GM12878 (cell line): ENCODE measurements at regions not wholly inside any gene's neighbourhood (a gene's known extent, or its start where the extent isn't known, plus 50 kb on each side); places are given as distances from the start of the nearest gene placed in this dataset.

Experiments used
- ATAC-seq: fragments of 200-7000 bp; cut with Tn5 transposase; 3 replicates; pipeline ENCODE4 v1.9.1; 2020; ENCODE audit warnings: mild to moderate bottlenecking, moderate library complexity
- BruUV-seq: library from RNA; stranded (reverse); fragments of 400-500 nt; replicated peaks from 2 replicates; lab custom pipeline; 2021; lab: Mats Ljungman, UMichigan
- CTCF ChIA-PET: fragments of 300-600 bp; sonication (Branson Sonifier 250); formaldehyde crosslinking; extraction: SDS; loops from one replicate; lab custom pipeline; 2021; ENCODE audit warnings: inconsistent platforms; lab: Yijun Ruan, JAX
- POLR2A ChIA-PET: fragments of 350-600 bp; formaldehyde crosslinking; extraction: SDS; loops from one replicate; lab custom pipeline; 2021; ENCODE audit warnings: inconsistent platforms; lab: Charles Lee
- RAD21 ChIA-PET: fragments of 300-600 bp; sonication (Branson Sonifier 250); formaldehyde crosslinking; loops from one replicate; lab custom pipeline; 2023; ENCODE audit warnings: antibody characterized with exemption; ENCODE audit not compliant: unreplicated experiment; lab: Charles Lee
- SMC1A ChIA-PET: fragments of 300-600 bp; sonication (Branson Sonifier 250); formaldehyde crosslinking; loops from one replicate; lab custom pipeline; 2023; ENCODE audit not compliant: unreplicated experiment, uncharacterized antibody; lab: Charles Lee
- DNase-seq: peaks from one replicate; pipeline ENCODE4 v3.0.0-alpha.2; 2011; ENCODE audit warnings: low read depth, low spot score
- FAIRE-seq: peaks from 3 replicates; lab custom pipeline; 2011; peaks lifted over from hg19 to GRCh38; lab: Jason Lieb, UNC
- H2AFZ ChIP-seq: 2 replicates; pipeline ENCODE4 v1.6.0; 2011; ENCODE audit warnings: low read depth, low read length, control low read depth; ENCODE audit not compliant: control insufficient read depth
- H3K27ac ChIP-seq: 2 replicates; pipeline ENCODE4 v1.5.1; 2011; ENCODE audit warnings: control low read depth; ENCODE audit not compliant: control insufficient read depth, insufficient read depth
- H3K27me3 ChIP-seq, 2 experiments: replicated peaks in 1 of 2; 2 replicates each; pipeline versions ENCODE4 v1.6.0 to v1.6.1; 2011; ENCODE audit warnings: low read length in 1 of 2; ENCODE audit not compliant: control insufficient read depth in 2 of 2, insufficient read depth in 2 of 2
- H3K36me3 ChIP-seq, 2 experiments: 2 replicates each; pipeline ENCODE4 v1.5.1; 2011; ENCODE audit warnings: low read length in 1 of 2; ENCODE audit not compliant: control insufficient read depth in 2 of 2, insufficient read depth in 2 of 2
- H3K4me1 ChIP-seq: 2 replicates; pipeline ENCODE4 v1.6.1; 2011; ENCODE audit warnings: mild to moderate bottlenecking, low read length, moderate library complexity, mixed read lengths; ENCODE audit not compliant: control insufficient read depth, insufficient read depth
- H3K4me2 ChIP-seq: 2 replicates; pipeline ENCODE4 v1.6.0; 2011; ENCODE audit warnings: control low read depth; ENCODE audit not compliant: control insufficient read depth, insufficient read depth
- H3K4me3 ChIP-seq: fragments of 200-600 bp; sonication (generic); 2 replicates; pipeline ENCODE4 v1.5.1; 2016
- H3K79me2 ChIP-seq: 2 replicates; pipeline ENCODE4 v1.6.0; 2011; ENCODE audit warnings: low read length; ENCODE audit not compliant: control insufficient read depth, insufficient read depth
- H3K9ac ChIP-seq: 2 replicates; pipeline ENCODE4 v1.8.0; 2011; ENCODE audit warnings: low read length, control low read depth, mixed read lengths; ENCODE audit not compliant: control insufficient read depth, insufficient read depth
- H3K9me3 ChIP-seq: replicated peaks from 3 replicates; pipeline ENCODE4 v1.5.1; 2011; ENCODE audit warnings: mild to moderate bottlenecking, low read length; ENCODE audit not compliant: control insufficient read depth, insufficient read depth
- H4K20me1 ChIP-seq: 2 replicates; pipeline ENCODE4 v1.6.0; 2011; ENCODE audit not compliant: control insufficient read depth, insufficient read depth
- ATF7 ChIP-seq: fragments of 450-650 bp; IDR thresholded peaks from 2 replicates; pipeline ENCODE4 v1.6.1; 2016; ENCODE audit warnings: low read depth, mild to moderate bottlenecking
- BMI1 ChIP-seq: fragments of 450-650 bp; IDR thresholded peaks from 2 replicates; pipeline ENCODE4 v1.6.1; 2016; ENCODE audit warnings: mild to moderate bottlenecking, moderate library complexity, borderline replicate concordance
- CHD4 ChIP-seq: fragments of 200-600 bp; sonication (generic); IDR thresholded peaks from 2 replicates; pipeline ENCODE4 v1.6.1; 2016; ENCODE audit warnings: mild to moderate bottlenecking
- DPF2 ChIP-seq: fragments of 450-650 bp; IDR thresholded peaks from 2 replicates; pipeline ENCODE4 v1.6.1; 2017; ENCODE audit warnings: mild to moderate bottlenecking
- EGR1 ChIP-seq, 2 experiments: IDR thresholded peaks; 1 replicate in 1 of 2; 2 replicates in 1 of 2; pipeline ENCODE4 v1.6.1; 2011 to 2012; ENCODE audit warnings: low read depth in 2 of 2, low read length in 2 of 2, borderline replicate concordance in 1 of 2, mild to moderate bottlenecking in 1 of 2, moderate library complexity in 1 of 2
- EZH2 ChIP-seq: IDR thresholded peaks from 2 replicates; pipeline ENCODE4 v1.6.1; 2012; ENCODE audit warnings: low read depth, mild to moderate bottlenecking, control low read depth, inconsistent platforms, low read length, borderline replicate concordance; ENCODE audit not compliant: control insufficient read depth
- HSF1 ChIP-seq: fragments of 150-350 bp; IDR thresholded peaks from 2 replicates; pipeline ENCODE4 v1.6.1; 2014; ENCODE audit warnings: mild to moderate bottlenecking, low read depth, low read length
- MTA3 ChIP-seq: IDR thresholded peaks from 2 replicates; pipeline ENCODE4 v1.6.1; 2012; ENCODE audit warnings: low read length, inconsistent platforms, borderline replicate concordance
- NBN ChIP-seq: fragments of 450-650 bp; IDR thresholded peaks from 2 replicates; pipeline ENCODE4 v1.6.1; 2016
- RELB ChIP-seq: fragments of 450-650 bp; IDR thresholded peaks from 2 replicates; pipeline ENCODE4 v1.6.1; 2017; ENCODE audit warnings: low read depth, mild to moderate bottlenecking, moderate library complexity
- SREBF1 ChIP-seq: IDR thresholded peaks from 2 replicates; pipeline ENCODE4 v1.6.1; 2012; ENCODE audit warnings: mild to moderate bottlenecking, low read length
- SRF ChIP-seq, 2 experiments: IDR thresholded peaks; 2 replicates each; pipeline ENCODE4 v1.6.1; 2011; ENCODE audit warnings: low read depth in 2 of 2, low read length in 2 of 2, mild to moderate bottlenecking in 1 of 2, moderate library complexity in 1 of 2
- ZNF384 ChIP-seq: IDR thresholded peaks from 2 replicates; pipeline ENCODE4 v1.6.1; 2012; ENCODE audit warnings: low read depth, mild to moderate bottlenecking, low read length, improper control_type of control experiment, borderline replicate concordance
- WGBS: methylation state at CpG from one replicate; pipeline ENCODE4 v1.1.6; 2016; ENCODE audit warnings: low lambda C conversion rate; ENCODE audit not compliant: insufficient replicate concordance, insufficient coverage; ENCODE audit errors: missing lambda C conversion rate; 5-methylcytosine and 5-hydroxymethylcytosine counted together
- in situ Hi-C: fragments of 300-500 bp; cut with MboI; formaldehyde crosslinking; loops from 9 replicates; pipeline ENCODE4 v1.14.3; 2018; ENCODE audit warnings: mixed read lengths
- intact Hi-C: fragments of 100-400 bp; cut with micrococcal nuclease; formaldehyde crosslinking; loops from one replicate; pipeline ENCODE4 v1.14.2; 2022; ENCODE audit not compliant: unreplicated experiment

- intact Hi-C loops: no loop called here
- ChIA-PET POLR2A (no interaction called here), SMC1A (no interaction called here), RAD21 (no interaction called here), CTCF (interaction anchor here (1.3 kb wide), 1 partner anchor 14 kb away, joined by 3 read pairs; no protein-coding TSS in a partner anchor)
- BruUV-seq: no TSS peak
- Histone ChIP-seq H3K27me3 (no peaks in the 10 kb centered on the region), H3K36me3 (no peaks in the 10 kb centered on the region), H3K27ac (no peak overlapping the region), H3K4me2 (no peak overlapping the region), H3K79me2 (no peaks in the 10 kb centered on the region), H3K4me1 (no peaks in the 10 kb centered on the region), H3K9ac (no peak overlapping the region), H3K9me3 (no peaks in the 10 kb centered on the region), H3K4me3 (no peak overlapping the region), H4K20me1 (no peaks in the 10 kb centered on the region), H2AFZ (no peak overlapping the region)
- TF ChIP-seq ZNF384 (no peak), CHD4 (no peak), MTA3 (no peak), ATF7 (no peak), BMI1 (no peak), HSF1 (no peak), RELB (no peak), EGR1 (IDR thresholded peaks at IDR 0.05; ENCODE audit: borderline replicate concordance in 1 of 2, low read depth in 2 of 2, low read length in 2 of 2) (no peak), DPF2 (no peak), SREBF1 (no peak), SRF (IDR thresholded peaks at IDR 0.05; ENCODE audit: low read depth in 2 of 2, low read length in 2 of 2) (no peak), NBN (no peak), EZH2 (no peak)
- 0% methylated on average over 1 of the region's 1 CpG for WGBS
- ATAC-seq: no peak
- DNase-seq: no peak
- in situ Hi-C loops: no loop called here
- FAIRE-seq: no peak
Measured at GRCh38 chr2:76159042-76159648, 448.4 kb upstream of the GCFC2 start.
